CD14-positive monocyte (primary cell): ENCODE measurements at regions not wholly inside any gene's neighbourhood (a gene's known extent, or its start where the extent isn't known, plus 50 kb on each side); places are given as distances from the start of the nearest gene placed in this dataset.

Experiments
- DNase-seq, 3 donors: peaks; one replicate each; pipeline ENCODE4 v3.0.0-alpha.2; 2011 to 2022
- H2AFZ ChIP-seq: 2 replicates; pipeline ENCODE4 v1.6.0; 2012; ENCODE audit warnings: mild to moderate bottlenecking, low read depth, low read length, inconsistent platforms; ENCODE audit not compliant: insufficient read depth, poor library complexity, severe bottlenecking
- H3K27ac ChIP-seq, 2 donors: 1 replicate in 1 of 2; 2 replicates in 1 of 2; pipeline ENCODE4 v1.5.1; 2012 to 2013; ENCODE audit warnings: low read length in 2 of 2, control low read depth in 1 of 2, inconsistent platforms in 1 of 2, low read depth in 1 of 2, mild to moderate bottlenecking in 1 of 2
- H3K27me3 ChIP-seq, 2 donors: one replicate each; pipeline versions ENCODE4 v1.6.0 to v1.6.1; 2011 to 2013; ENCODE audit warnings: low read length in 2 of 2; ENCODE audit not compliant: control insufficient read depth in 2 of 2, insufficient read depth in 2 of 2
- H3K36me3 ChIP-seq, 2 donors: replicated peaks in 1 of 2; 1 replicate in 1 of 2; 2 replicates in 1 of 2; pipeline versions ENCODE4 v1.5.1 to v1.6.1; 2012 to 2013; ENCODE audit warnings: low read length in 2 of 2, control low read depth in 1 of 2, inconsistent platforms in 1 of 2, mild to moderate bottlenecking in 1 of 2; ENCODE audit not compliant: insufficient read depth in 2 of 2, control insufficient read depth in 1 of 2
- H3K4me1 ChIP-seq, 2 donors: 1 replicate in 1 of 2; 2 replicates in 1 of 2; pipeline versions ENCODE4 v1.5.1 to v1.6.1; 2012 to 2013; ENCODE audit warnings: low read length in 2 of 2, control low read depth in 1 of 2, inconsistent platforms in 1 of 2, mild to moderate bottlenecking in 1 of 2, moderate library complexity in 1 of 2; ENCODE audit not compliant: insufficient read depth in 2 of 2, control insufficient read depth in 1 of 2
- H3K4me2 ChIP-seq: replicated peaks from 2 replicates; pipeline ENCODE3; 2012; ENCODE audit warnings: low read length, moderate library complexity, mild to moderate bottlenecking; ENCODE audit not compliant: poor library complexity, severe bottlenecking; ENCODE audit errors: extremely low read depth
- H3K4me3 ChIP-seq, 3 experiments: fragments of 200-600 bp in 1 of 3; sonication (generic) in 1 of 3; replicated peaks in 1 of 3; 1 replicate in 2 of 3; 2 replicates in 1 of 3; pipeline ENCODE4 v1.5.1; 2011 to 2013; ENCODE audit warnings: low read length in 3 of 3, mild to moderate bottlenecking in 3 of 3, control low read depth in 2 of 3, low read depth in 2 of 3, inconsistent platforms in 1 of 3, moderate library complexity in 1 of 3
- H3K79me2 ChIP-seq: 2 replicates; pipeline ENCODE4 v1.6.0; 2012; ENCODE audit warnings: mild to moderate bottlenecking, control low read depth, inconsistent platforms, low read length, moderate library complexity; ENCODE audit not compliant: insufficient read depth
- H3K9ac ChIP-seq: 2 replicates; pipeline ENCODE4 v1.6.0; 2017; ENCODE audit warnings: low read length, mild to moderate bottlenecking; ENCODE audit not compliant: insufficient read depth, poor library complexity, severe bottlenecking
- H3K9me3 ChIP-seq, 2 donors: replicated peaks in 1 of 2; 1 replicate in 1 of 2; 2 replicates in 1 of 2; pipeline versions ENCODE4 v1.5.1 to v1.6.1; 2012 to 2013; ENCODE audit warnings: low read length in 2 of 2, control low read depth in 1 of 2; ENCODE audit not compliant: control insufficient read depth in 1 of 2, insufficient read depth in 1 of 2
- H4K20me1 ChIP-seq: 2 replicates; pipeline ENCODE4 v1.6.0; 2012; ENCODE audit warnings: mild to moderate bottlenecking, low read length, control low read depth, moderate library complexity; ENCODE audit not compliant: insufficient read depth
- H3K27ac Mint-ChIP-seq, 7 donors: one replicate each; pipeline ENCODE4 v1.8.0; 2020; ENCODE audit warnings: mild to moderate bottlenecking in 7 of 7, mixed read lengths in 7 of 7, moderate library complexity in 6 of 7, inconsistent platforms in 2 of 7
- H3K27me3 Mint-ChIP-seq, 3 donors: one replicate each; pipeline ENCODE4 v1.8.0; 2021 to 2022; ENCODE audit warnings: low read depth in 3 of 3, mild to moderate bottlenecking in 3 of 3, mixed read lengths in 3 of 3, moderate library complexity in 3 of 3, inconsistent platforms in 1 of 3
- H3K36me3 Mint-ChIP-seq, 2 donors: one replicate each; pipeline ENCODE4 v1.8.0; 2020; ENCODE audit warnings: mixed read lengths in 2 of 2, inconsistent platforms in 1 of 2, mild to moderate bottlenecking in 1 of 2
- H3K4me1 Mint-ChIP-seq: one replicate; pipeline ENCODE4 v1.8.0; 2020; ENCODE audit warnings: mild to moderate bottlenecking, mixed read lengths
- H3K4me3 Mint-ChIP-seq, 2 donors: one replicate each; pipeline ENCODE4 v1.8.0; 2020; ENCODE audit warnings: mild to moderate bottlenecking in 2 of 2, mixed read lengths in 2 of 2, moderate library complexity in 1 of 2
- H3K9me3 Mint-ChIP-seq, 7 donors: one replicate each; pipeline ENCODE4 v1.8.0; 2020 to 2022; ENCODE audit warnings: mixed read lengths in 7 of 7, mild to moderate bottlenecking in 6 of 7, moderate library complexity in 6 of 7, inconsistent platforms in 2 of 7
- WGBS: methylation state at CpG from one replicate; pipeline ENCODE4 v1.1.5; 2013; ENCODE audit warnings: missing lambda C conversion rate; ENCODE audit not compliant: insufficient coverage; 5-methylcytosine and 5-hydroxymethylcytosine counted together
- intact Hi-C, 2 donors: fragments of 100-400 bp; cut with micrococcal nuclease; formaldehyde crosslinking; loops; one replicate each; pipeline versions ENCODE4 v1.15.0 to v1.15.1; 2023
- TF ChIP-seq, protein P1 (sequence below): fragments of 200-600 bp; IDR thresholded peaks from one replicate; pipeline ENCODE4 v1.8.0; 2022; ENCODE audit warnings: antibody characterized with exemption, mild to moderate bottlenecking

DNA sequence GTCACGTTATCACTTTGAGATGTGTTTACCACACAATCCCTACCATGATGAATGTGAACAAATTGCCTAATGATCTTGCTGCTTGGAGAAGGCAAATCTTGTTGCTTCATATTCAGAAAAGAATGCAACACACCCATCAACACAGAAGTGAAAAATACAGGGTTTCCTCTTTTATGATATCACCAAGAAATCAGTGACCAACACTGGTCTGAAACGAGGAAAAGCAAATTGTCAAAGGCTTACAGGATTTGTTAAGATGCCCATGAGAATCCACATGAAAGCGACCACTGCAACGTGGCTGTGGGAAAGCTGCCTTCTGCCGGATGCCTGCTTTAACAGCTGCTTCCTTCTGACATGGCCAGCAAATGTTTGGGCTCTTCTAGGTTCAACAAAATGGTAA lies 397.6 kb upstream of the LRATD1 start:
- H3K4me1 Mint-ChIP-seq, result no peaks in the 10 kb centered on the region
- H3K27me3 Mint-ChIP-seq, result no peaks in the 10 kb centered on the region
- intact Hi-C loops, result no loop called here

DNA sequence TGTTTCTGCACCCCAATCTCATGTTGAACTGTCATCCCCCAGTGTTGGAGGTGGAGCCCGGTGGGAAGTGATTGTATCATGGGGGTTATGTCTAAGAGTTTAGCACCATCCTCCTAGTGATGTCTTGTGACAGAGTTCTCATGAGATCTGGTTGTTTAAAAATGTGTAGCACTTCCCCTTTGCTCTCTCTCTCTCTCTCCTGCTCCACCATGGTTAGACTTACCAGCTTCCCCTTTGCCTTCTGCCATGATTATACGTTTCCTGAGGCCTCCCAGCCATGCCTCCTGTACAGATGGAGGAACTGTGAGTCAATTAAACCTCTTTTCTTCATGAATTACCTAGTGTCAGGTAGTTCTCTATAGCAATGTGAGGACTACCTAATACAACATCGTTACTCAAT lies 396.9 kb upstream of the LRATD1 start:
- Histone ChIP-seq H3K27me3 (no peaks in the 10 kb centered on the region), H3K4me2 (no peak overlapping the region), H3K36me3 (no peaks in the 10 kb centered on the region), H3K9me3 (peaks cover 2 to 14% of the 10 kb centered on the region in 2 donors), H3K4me1 (no peaks in the 10 kb centered on the region), H3K4me3 (no peak overlapping the region), H4K20me1 (no peaks in the 10 kb centered on the region), H2AFZ (no peak overlapping the region), H3K9ac (no peak overlapping the region), H3K27ac (no peak overlapping the region), H3K79me2 (no peaks in the 10 kb centered on the region)
- TF ChIP-seq, protein P1, sequence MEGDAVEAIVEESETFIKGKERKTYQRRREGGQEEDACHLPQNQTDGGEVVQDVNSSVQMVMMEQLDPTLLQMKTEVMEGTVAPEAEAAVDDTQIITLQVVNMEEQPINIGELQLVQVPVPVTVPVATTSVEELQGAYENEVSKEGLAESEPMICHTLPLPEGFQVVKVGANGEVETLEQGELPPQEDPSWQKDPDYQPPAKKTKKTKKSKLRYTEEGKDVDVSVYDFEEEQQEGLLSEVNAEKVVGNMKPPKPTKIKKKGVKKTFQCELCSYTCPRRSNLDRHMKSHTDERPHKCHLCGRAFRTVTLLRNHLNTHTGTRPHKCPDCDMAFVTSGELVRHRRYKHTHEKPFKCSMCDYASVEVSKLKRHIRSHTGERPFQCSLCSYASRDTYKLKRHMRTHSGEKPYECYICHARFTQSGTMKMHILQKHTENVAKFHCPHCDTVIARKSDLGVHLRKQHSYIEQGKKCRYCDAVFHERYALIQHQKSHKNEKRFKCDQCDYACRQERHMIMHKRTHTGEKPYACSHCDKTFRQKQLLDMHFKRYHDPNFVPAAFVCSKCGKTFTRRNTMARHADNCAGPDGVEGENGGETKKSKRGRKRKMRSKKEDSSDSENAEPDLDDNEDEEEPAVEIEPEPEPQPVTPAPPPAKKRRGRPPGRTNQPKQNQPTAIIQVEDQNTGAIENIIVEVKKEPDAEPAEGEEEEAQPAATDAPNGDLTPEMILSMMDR, result no peak
- WGBS, result no CpG with 5 or more reads among the region's 3 CpGs
- DNase-seq, result no peak
- peaks cover 0 to 5% (median 2%) of the 10 kb centered on the region in 7 donors for H3K9me3 Mint-ChIP-seq
- no peaks in the 10 kb centered on the region for H3K36me3 Mint-ChIP-seq
- intact Hi-C loops, result no loop called here
- H3K27ac Mint-ChIP-seq, result peak overlapping the region in 1 of 7 donors; percentile 1
- no peaks in the 10 kb centered on the region for H3K27me3 Mint-ChIP-seq
- no peak overlapping the region for H3K4me3 Mint-ChIP-seq
- H3K4me1 Mint-ChIP-seq, result no peaks in the 10 kb centered on the region

More for the DNA sequence above, 397.6 kb upstream of the LRATD1 start:
- Histone ChIP-seq H3K4me3 (no peak overlapping the region), H3K36me3 (no peaks in the 10 kb centered on the region), H3K4me2 (no peak overlapping the region), H3K4me1 (no peaks in the 10 kb centered on the region), H2AFZ (no peak overlapping the region), H3K27me3 (no peaks in the 10 kb centered on the region), H3K79me2 (no peaks in the 10 kb centered on the region), H3K27ac (no peak overlapping the region), H3K9ac (no peak overlapping the region), H4K20me1 (no peaks in the 10 kb centered on the region), H3K9me3 (peaks cover 2 to 14% of the 10 kb centered on the region in 2 donors)
- H3K9me3 Mint-ChIP-seq, result peaks cover 0 to 4% (median 2%) of the 10 kb centered on the region in 7 donors
- DNase-seq, result no peak
- 31% methylated on average over 4 of the region's 5 CpGs for WGBS
- TF ChIP-seq, protein P1, result no peak
- H3K36me3 Mint-ChIP-seq, result no peaks in the 10 kb centered on the region
- H3K4me3 Mint-ChIP-seq, result no peak overlapping the region
- H3K27ac Mint-ChIP-seq, result no peak overlapping the region
